K562 (cell line): ENCODE measurements at regions not wholly inside any gene's neighbourhood (a gene's known extent, or its start where the extent isn't known, plus 50 kb on each side); places are given as distances from the start of the nearest gene placed in this dataset.

ENCODE experiments used
- ATAC-seq: fragments of 200-7000 bp; cut with Tn5 transposase; 3 replicates; pipeline ENCODE4 v1.9.1; 2020; ENCODE audit warnings: moderate library complexity
- BruUV-seq: library from RNA; stranded (reverse); fragments of 400-500 nt; replicated peaks from 2 replicates; lab custom pipeline; 2021; lab: Mats Ljungman, UMichigan
- CTCF ChIA-PET: fragments of 300-600 bp; formaldehyde crosslinking; extraction: SDS; loops from one replicate; lab custom pipeline; 2021; ENCODE audit warnings: low intra/inter-chr PET ratio; lab: Yijun Ruan, JAX
- POLR2A ChIA-PET: fragments of 300-600, 350-650 bp; sonication (Branson Sonifier 250); formaldehyde crosslinking; extraction: SDS; loops from one replicate; lab custom pipeline; 2021; ENCODE audit warnings: antibody characterized with exemption, inconsistent platforms; lab: Yijun Ruan, JAX
- DNase-seq, 4 experiments: peaks; one replicate each; pipeline versions ENCODE4 v3.0.0 to v3.0.0-alpha.2; 2011 to 2018; ENCODE audit warnings: low spot score in 3 of 4, mixed read lengths in 3 of 4; ENCODE audit errors: extremely low read depth in 1 of 4
- FAIRE-seq: peaks from 2 replicates; lab custom pipeline; 2011; peaks lifted over from hg19 to GRCh38; lab: Jason Lieb, UNC
- H2AFZ ChIP-seq: 2 replicates; pipeline ENCODE4 v1.6.0; 2011; ENCODE audit warnings: low read depth, low read length, control low read depth, inconsistent platforms
- H3K27ac ChIP-seq: fragments of 200-600 bp; 3 replicates; pipeline ENCODE4 v1.8.0; 2011; ENCODE audit warnings: low read depth, mild to moderate bottlenecking, control low read depth, inconsistent platforms, low read length, moderate library complexity, mixed read lengths; ENCODE audit errors: extremely low read depth
- H3K27me3 ChIP-seq, 2 experiments: fragments of 300-600 bp in 1 of 2; 2 replicates in 1 of 2; 3 replicates in 1 of 2; pipeline versions ENCODE4 v1.6.0 to v1.8.0; 2011; ENCODE audit warnings: inconsistent platforms in 2 of 2, low read length in 2 of 2, mild to moderate bottlenecking in 1 of 2, mixed read lengths in 1 of 2, moderate library complexity in 1 of 2; ENCODE audit not compliant: control insufficient read depth in 2 of 2, insufficient read depth in 2 of 2
- H3K36me3 ChIP-seq: fragments of 300-600 bp; 3 replicates; pipeline ENCODE4 v1.8.0; 2011; ENCODE audit warnings: mild to moderate bottlenecking, low read length, inconsistent platforms; ENCODE audit not compliant: control insufficient read depth, insufficient read depth
- H3K4me1 ChIP-seq, 2 experiments: fragments of 200-600 bp in 1 of 2; replicated peaks in 1 of 2; 2 replicates in 1 of 2; 3 replicates in 1 of 2; pipeline versions ENCODE4 v1.5.1 to v1.8.0; 2011; ENCODE audit warnings: inconsistent platforms in 2 of 2, low read length in 2 of 2, mild to moderate bottlenecking in 1 of 2, mixed read lengths in 1 of 2, moderate library complexity in 1 of 2; ENCODE audit not compliant: control insufficient read depth in 2 of 2, insufficient read depth in 2 of 2
- H3K4me2 ChIP-seq: 2 replicates; pipeline ENCODE4 v1.6.1; 2011; ENCODE audit warnings: low read length, control low read depth, inconsistent platforms, mixed read lengths; ENCODE audit not compliant: insufficient read depth
- H3K4me3 ChIP-seq: fragments of 200-600 bp; sonication (generic), shearing (Covaris generic); 2 replicates; pipeline ENCODE4 v1.5.1; 2016; ENCODE audit warnings: control low read depth, inconsistent platforms
- H3K79me2 ChIP-seq: fragments of 200-600 bp; 3 replicates; pipeline ENCODE4 v1.8.0; 2011; ENCODE audit warnings: low read length, inconsistent platforms; ENCODE audit not compliant: control insufficient read depth, insufficient read depth
- H3K9ac ChIP-seq, 2 experiments: 2 replicates each; pipeline versions ENCODE4 v1.6.0 to v1.6.1; 2011; ENCODE audit warnings: low read depth in 2 of 2, low read length in 2 of 2, control low read depth in 1 of 2, inconsistent platforms in 1 of 2, mild to moderate bottlenecking in 1 of 2, mixed read lengths in 1 of 2; ENCODE audit not compliant: insufficient read depth in 1 of 2
- H3K9me1 ChIP-seq: one replicate; pipeline ENCODE4 v1.6.0; 2011; ENCODE audit warnings: inconsistent platforms, mild to moderate bottlenecking, low read length, moderate library complexity; ENCODE audit not compliant: control insufficient read depth, insufficient read depth
- H3K9me3 ChIP-seq: replicated peaks from 2 replicates; pipeline ENCODE4 v1.5.1; 2011; ENCODE audit warnings: low read depth, low read length, inconsistent platforms; ENCODE audit not compliant: control insufficient read depth, insufficient read depth
- H4K20me1 ChIP-seq: replicated peaks from 2 replicates; pipeline ENCODE4 v1.6.1; 2011; ENCODE audit warnings: low read length, inconsistent platforms, mixed read lengths; ENCODE audit not compliant: control insufficient read depth, insufficient read depth
- FOXJ2 ChIP-seq: fragments of 200-800 bp; sonication (Bioruptor generic); IDR thresholded peaks from 2 replicates; pipeline ENCODE4 v1.6.1; 2016; ENCODE audit warnings: missing genetic modification characterization, missing compliant biosample characterization
- MAFK ChIP-seq: IDR thresholded peaks from 2 replicates; pipeline ENCODE4 v1.6.1; 2011; ENCODE audit warnings: low read length, improper control_type of control experiment
- MAZ ChIP-seq, 2 experiments: fragments of 450-650 bp in 1 of 2; sonication (generic) in 1 of 2; formaldehyde crosslinking; IDR thresholded peaks in 1 of 2; conservative IDR thresholded peaks in 1 of 2; 2 replicates each; pipeline versions ENCODE4 v1.4.0 to v1.5.0; 2020; ENCODE audit warnings: mild to moderate bottlenecking in 1 of 2, missing genetic modification reagents in 1 of 2
- MCM5 ChIP-seq: fragments of 450-650 bp; IDR thresholded peaks from 2 replicates; pipeline ENCODE4 v1.6.1; 2016; ENCODE audit warnings: low read depth
- MEF2D ChIP-seq: conservative IDR thresholded peaks from 2 replicates; pipeline ENCODE4 v1.6.1; 2016; ENCODE audit warnings: low read depth, missing genetic modification characterization, missing compliant biosample characterization
- NFATC3 ChIP-seq: fragments of 450-650 bp; IDR thresholded peaks from 2 replicates; pipeline ENCODE4 v1.6.1; 2017; ENCODE audit warnings: mild to moderate bottlenecking
- NR4A1 ChIP-seq, 2 experiments: fragments of 250-450 bp in 1 of 2; fragments of 450-650 bp in 1 of 2; sonication (Bioruptor Pico) in 1 of 2; IDR thresholded peaks; 2 replicates each; pipeline versions ENCODE4 v1.4.0 to v1.6.1; 2016 to 2020; ENCODE audit warnings: mild to moderate bottlenecking in 2 of 2, missing compliant biosample characterization in 1 of 2, missing genetic modification characterization in 1 of 2, moderate library complexity in 1 of 2
- PHB2 ChIP-seq: fragments of 450-650 bp; IDR thresholded peaks from 2 replicates; pipeline ENCODE4 v1.6.1; 2017; ENCODE audit warnings: low read depth
- RFX5 ChIP-seq: IDR thresholded peaks from 2 replicates; pipeline ENCODE4 v1.6.1; 2011; ENCODE audit warnings: low read depth, mild to moderate bottlenecking, improper control_type of control experiment, low read length
- WGBS: fragments of 100-300 bp; shearing (Covaris generic); methylation state at CpG from one replicate; pipeline ENCODE4 v1.1.6; 2016; ENCODE audit warnings: low coverage, mixed read lengths; ENCODE audit not compliant: insufficient coverage; ENCODE audit errors: missing lambda C conversion rate; 5-methylcytosine and 5-hydroxymethylcytosine counted together
- in situ Hi-C: fragments of 300-500 bp; cut with MboI; formaldehyde crosslinking; loops from 4 replicates; pipeline ENCODE4 v1.15.0; 2018; ENCODE audit warnings: inconsistent platforms, mixed read lengths
- intact Hi-C: fragments of 100-400 bp; cut with micrococcal nuclease; formaldehyde crosslinking; loops from 2 replicates; pipeline ENCODE4 v1.14.2; 2022
- TF ChIP-seq, protein P1 (sequence below): sonication (generic); IDR thresholded peaks from 2 replicates; pipeline ENCODE4 v1.6.1; 2016
- TF ChIP-seq, protein P2 (sequence below): sonication (generic); formaldehyde crosslinking; IDR thresholded peaks from 2 replicates; pipeline ENCODE4 v1.8.0; 2022; ENCODE audit warnings: missing genetic modification reagents, mild to moderate bottlenecking, moderate library complexity, borderline replicate concordance
- TF ChIP-seq, protein P3 (sequence below): fragments of 450-650 bp; IDR thresholded peaks from 2 replicates; pipeline ENCODE4 v1.6.1; 2016; ENCODE audit warnings: low read depth, mild to moderate bottlenecking, moderate library complexity
- TF ChIP-seq, protein P4 (sequence below): sonication (generic); formaldehyde crosslinking; IDR thresholded peaks from 2 replicates; pipeline ENCODE4 v1.8.0; 2022; ENCODE audit warnings: mild to moderate bottlenecking, low read depth, missing genetic modification reagents
- TF ChIP-seq, protein P5 (sequence below): fragments of 450-650 bp; formaldehyde crosslinking; IDR thresholded peaks from 2 replicates; pipeline ENCODE4 v1.4.0; 2020; ENCODE audit warnings: mild to moderate bottlenecking, moderate library complexity

DNA sequence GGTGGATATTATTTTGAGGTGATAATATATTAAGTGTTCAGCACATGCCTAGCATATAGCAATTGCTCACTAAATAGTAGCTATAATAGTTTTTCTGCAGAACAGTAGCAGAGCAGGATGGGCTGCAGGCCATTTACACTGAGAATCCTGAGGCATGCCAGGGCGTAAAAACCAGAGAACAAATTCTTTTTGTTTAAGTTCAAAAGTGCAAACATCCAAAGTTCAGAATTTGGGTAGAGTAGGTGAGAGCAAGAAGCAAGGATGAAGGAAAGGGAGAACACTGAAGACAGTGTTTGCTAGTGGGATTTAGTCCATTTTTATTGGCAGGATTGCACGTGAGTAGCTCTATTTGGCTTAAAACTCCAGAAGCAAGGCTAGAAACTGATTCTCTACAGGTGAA, 72.0 kb upstream of the RHOBTB1 start:
- no peak for ATAC-seq
- TF ChIP-seq, protein P1, sequence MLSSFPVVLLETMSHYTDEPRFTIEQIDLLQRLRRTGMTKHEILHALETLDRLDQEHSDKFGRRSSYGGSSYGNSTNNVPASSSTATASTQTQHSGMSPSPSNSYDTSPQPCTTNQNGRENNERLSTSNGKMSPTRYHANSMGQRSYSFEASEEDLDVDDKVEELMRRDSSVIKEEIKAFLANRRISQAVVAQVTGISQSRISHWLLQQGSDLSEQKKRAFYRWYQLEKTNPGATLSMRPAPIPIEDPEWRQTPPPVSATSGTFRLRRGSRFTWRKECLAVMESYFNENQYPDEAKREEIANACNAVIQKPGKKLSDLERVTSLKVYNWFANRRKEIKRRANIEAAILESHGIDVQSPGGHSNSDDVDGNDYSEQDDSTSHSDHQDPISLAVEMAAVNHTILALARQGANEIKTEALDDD = no peak
- TF ChIP-seq NFATC3 = no peak
- no peak for TF ChIP-seq MAFK
- no peak for TF ChIP-seq NR4A1 (CRISPR knock-in tag; IDR thresholded peaks at IDR 0.05)
- no peak for TF ChIP-seq NR4A1 (tag; IDR thresholded peaks at IDR 0.05)
- TF ChIP-seq, protein P2, sequence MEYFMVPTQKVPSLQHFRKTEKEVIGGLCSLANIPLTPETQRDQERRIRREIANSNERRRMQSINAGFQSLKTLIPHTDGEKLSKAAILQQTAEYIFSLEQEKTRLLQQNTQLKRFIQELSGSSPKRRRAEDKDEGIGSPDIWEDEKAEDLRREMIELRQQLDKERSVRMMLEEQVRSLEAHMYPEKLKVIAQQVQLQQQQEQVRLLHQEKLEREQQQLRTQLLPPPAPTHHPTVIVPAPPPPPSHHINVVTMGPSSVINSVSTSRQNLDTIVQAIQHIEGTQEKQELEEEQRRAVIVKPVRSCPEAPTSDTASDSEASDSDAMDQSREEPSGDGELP (CRISPR knock-in tag) = no peak
- TF ChIP-seq MCM5 = no peak
- no peak for TF ChIP-seq MEF2D (tag)
- TF ChIP-seq, protein P3, sequence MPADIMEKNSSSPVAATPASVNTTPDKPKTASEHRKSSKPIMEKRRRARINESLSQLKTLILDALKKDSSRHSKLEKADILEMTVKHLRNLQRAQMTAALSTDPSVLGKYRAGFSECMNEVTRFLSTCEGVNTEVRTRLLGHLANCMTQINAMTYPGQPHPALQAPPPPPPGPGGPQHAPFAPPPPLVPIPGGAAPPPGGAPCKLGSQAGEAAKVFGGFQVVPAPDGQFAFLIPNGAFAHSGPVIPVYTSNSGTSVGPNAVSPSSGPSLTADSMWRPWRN = no peak
- TF ChIP-seq, protein P4, sequence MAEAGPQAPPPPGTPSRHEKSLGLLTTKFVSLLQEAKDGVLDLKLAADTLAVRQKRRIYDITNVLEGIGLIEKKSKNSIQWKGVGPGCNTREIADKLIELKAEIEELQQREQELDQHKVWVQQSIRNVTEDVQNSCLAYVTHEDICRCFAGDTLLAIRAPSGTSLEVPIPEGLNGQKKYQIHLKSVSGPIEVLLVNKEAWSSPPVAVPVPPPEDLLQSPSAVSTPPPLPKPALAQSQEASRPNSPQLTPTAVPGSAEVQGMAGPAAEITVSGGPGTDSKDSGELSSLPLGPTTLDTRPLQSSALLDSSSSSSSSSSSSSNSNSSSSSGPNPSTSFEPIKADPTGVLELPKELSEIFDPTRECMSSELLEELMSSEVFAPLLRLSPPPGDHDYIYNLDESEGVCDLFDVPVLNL (CRISPR knock-in tag) = no peak
- no peak for TF ChIP-seq FOXJ2 (tag)
- no peak for TF ChIP-seq RFX5
- no peak for TF ChIP-seq PHB2
- no peak for TF ChIP-seq MAZ (CRISPR knock-in tag; conservative IDR thresholded peaks at IDR 0.05 in 1 of 2, IDR thresholded peaks at IDR 0.05 in 1 of 2)
- TF ChIP-seq, protein P5, sequence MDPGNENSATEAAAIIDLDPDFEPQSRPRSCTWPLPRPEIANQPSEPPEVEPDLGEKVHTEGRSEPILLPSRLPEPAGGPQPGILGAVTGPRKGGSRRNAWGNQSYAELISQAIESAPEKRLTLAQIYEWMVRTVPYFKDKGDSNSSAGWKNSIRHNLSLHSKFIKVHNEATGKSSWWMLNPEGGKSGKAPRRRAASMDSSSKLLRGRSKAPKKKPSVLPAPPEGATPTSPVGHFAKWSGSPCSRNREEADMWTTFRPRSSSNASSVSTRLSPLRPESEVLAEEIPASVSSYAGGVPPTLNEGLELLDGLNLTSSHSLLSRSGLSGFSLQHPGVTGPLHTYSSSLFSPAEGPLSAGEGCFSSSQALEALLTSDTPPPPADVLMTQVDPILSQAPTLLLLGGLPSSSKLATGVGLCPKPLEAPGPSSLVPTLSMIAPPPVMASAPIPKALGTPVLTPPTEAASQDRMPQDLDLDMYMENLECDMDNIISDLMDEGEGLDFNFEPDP = no peak

More for the DNA sequence above, 72.0 kb upstream of the RHOBTB1 start:
- Histone ChIP-seq H3K4me3 (no peak overlapping the region), H3K79me2 (no peaks in the 10 kb centered on the region), H3K27me3 (no peaks in the 10 kb centered on the region), H3K4me1 (no peaks in the 10 kb centered on the region; a peak in 1 of 5 replicates), H3K9ac (no peak overlapping the region), H4K20me1 (no peaks in the 10 kb centered on the region), H3K27ac (no peak overlapping the region), H3K9me3 (no peaks in the 10 kb centered on the region), H3K4me2 (no peak overlapping the region), H3K9me1 (no peaks in the 10 kb centered on the region), H2AFZ (no peak overlapping the region), H3K36me3 (no peaks in the 10 kb centered on the region)
- ChIA-PET CTCF (no interaction called here), POLR2A (no interaction called here)
- DNase-seq (no peak), FAIRE-seq (no peak)
- BruUV-seq = no TSS peak
- 9% methylated on average over 2 of the region's 2 CpGs for WGBS
- in situ Hi-C loops (no loop called here), intact Hi-C loops (no loop called here)
